Pancreas (tissue), 10 donors: ENCODE measurements at regions not wholly inside any gene's neighbourhood (a gene's known extent, or its start where the extent isn't known, plus 50 kb on each side); places are given as distances from the start of the nearest gene placed in this dataset.

Experiments used
- ATAC-seq, 4 donors: fragments of 200-7000 bp; cut with Tn5 transposase; one replicate each; pipeline versions ENCODE4 v1.8.0 to v1.9.1; 2020; ENCODE audit warnings: mild to moderate bottlenecking in 4 of 4, moderate library complexity in 4 of 4
- DNase-seq, 6 donors: peaks; one replicate each; pipeline ENCODE4 v3.0.0-alpha.2; 2020
- FAIRE-seq: peaks from 2 replicates; lab custom pipeline; 2012; peaks lifted over from hg19 to GRCh38; lab: Jason Lieb, UNC
- H3K27ac ChIP-seq, 4 donors: fragments of 200-600 bp; sonication (generic); 1 replicate in 3 of 4; 2 replicates in 1 of 4; pipeline versions ENCODE4 v1.5.0 to v1.8.0; 2020
- H3K27me3 ChIP-seq, 4 donors: fragments of 200-600 bp; one replicate each; pipeline ENCODE4 v1.8.0; 2021
- H3K36me3 ChIP-seq, 3 donors: fragments of 200-600 bp; sonication (generic) in 1 of 3; one replicate each; pipeline versions ENCODE4 v1.5.0 to v1.8.0; 2020 to 2021
- H3K4me1 ChIP-seq, 3 donors: fragments of 200-600 bp; one replicate each; pipeline ENCODE4 v1.8.0; 2021
- H3K4me3 ChIP-seq, 4 donors: fragments of 200-600 bp; sonication (generic) in 2 of 4; one replicate each; pipeline versions ENCODE4 v1.5.0 to v1.8.0; 2020 to 2021
- H3K9me3 ChIP-seq, 4 donors: fragments of 200-600 bp; one replicate each; pipeline ENCODE4 v1.8.0; 2021
- WGBS, 2 donors: extraction: QIAGEN DNeasy Blood & Tissue Kit; methylation state at CpG; one replicate each; pipeline ENCODE4 v1.1.7; 2013; 5-methylcytosine and 5-hydroxymethylcytosine counted together
- intact Hi-C, 3 donors: fragments of 100-400 bp; cut with DNase I; formaldehyde crosslinking; loops; one replicate each; pipeline versions ENCODE4 v1.11.1 to v1.14.2; 2022
- TF ChIP-seq, protein P1 (sequence below), 4 donors: fragments of 200-600 bp; sonication (generic) in 3 of 4; IDR thresholded peaks; one replicate each; pipeline versions ENCODE4 v1.5.0 to v1.8.0; 2021; ENCODE audit warnings: antibody characterized with exemption in 4 of 4
- donor health status: healthy with polysubstance abuse.
- donor health status: DM: no; HTN: no; CAD: no; lungs with moderate emphysema.
- donor health status: DM: no; HTN: no; CAD: no.
- donor health status: control.
- donor health status: control.
- donor health status: Bipolar disorder and iron deficiency.
- donor health status: DM: yes; HTN: yes; CAD: no.
- donor health status: DM: no; HTN: no; CAD: no.
- donor health status: DM: no; HTN: no; CAD: no.
- donor health status: DM: yes; HTN: yes; CAD: no.

DNA sequence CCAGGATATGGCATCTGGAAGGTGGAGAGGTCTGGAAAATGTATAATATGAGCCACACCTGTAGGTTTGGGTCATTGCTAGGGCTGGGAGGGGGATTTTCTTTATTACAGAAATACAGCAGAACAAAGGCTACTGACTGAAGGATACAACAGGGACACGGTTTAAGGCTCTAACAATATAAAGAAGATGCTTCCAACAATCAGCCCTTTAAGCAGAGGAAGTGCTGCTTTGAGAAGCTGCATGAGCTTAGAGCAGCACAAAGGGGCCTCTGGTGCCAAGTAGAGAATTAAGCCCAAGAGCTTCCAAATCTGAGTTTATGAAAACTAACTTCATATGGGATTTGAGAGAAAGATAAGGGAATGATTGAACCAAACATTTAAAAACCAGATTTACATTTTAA lies 174.5 kb upstream of the RMP24 start:
- Histone ChIP-seq H3K27me3 (peaks cover 0 to 3% (median 0%) of the 10 kb centered on the region in 4 donors), H3K4me3 (no peak overlapping the region), H3K9me3 (no peaks in the 10 kb centered on the region), H3K27ac (no peak overlapping the region), H3K36me3 (no peaks in the 10 kb centered on the region), H3K4me1 (no peaks in the 10 kb centered on the region)
- no peak for DNase-seq
- WGBS, 2 donors, result 46 to 67% methylated on average over 1 of the region's 1 CpG
- no peak for ATAC-seq
- no peak for FAIRE-seq
- intact Hi-C loops, result no loop called here
- TF ChIP-seq, protein P1, sequence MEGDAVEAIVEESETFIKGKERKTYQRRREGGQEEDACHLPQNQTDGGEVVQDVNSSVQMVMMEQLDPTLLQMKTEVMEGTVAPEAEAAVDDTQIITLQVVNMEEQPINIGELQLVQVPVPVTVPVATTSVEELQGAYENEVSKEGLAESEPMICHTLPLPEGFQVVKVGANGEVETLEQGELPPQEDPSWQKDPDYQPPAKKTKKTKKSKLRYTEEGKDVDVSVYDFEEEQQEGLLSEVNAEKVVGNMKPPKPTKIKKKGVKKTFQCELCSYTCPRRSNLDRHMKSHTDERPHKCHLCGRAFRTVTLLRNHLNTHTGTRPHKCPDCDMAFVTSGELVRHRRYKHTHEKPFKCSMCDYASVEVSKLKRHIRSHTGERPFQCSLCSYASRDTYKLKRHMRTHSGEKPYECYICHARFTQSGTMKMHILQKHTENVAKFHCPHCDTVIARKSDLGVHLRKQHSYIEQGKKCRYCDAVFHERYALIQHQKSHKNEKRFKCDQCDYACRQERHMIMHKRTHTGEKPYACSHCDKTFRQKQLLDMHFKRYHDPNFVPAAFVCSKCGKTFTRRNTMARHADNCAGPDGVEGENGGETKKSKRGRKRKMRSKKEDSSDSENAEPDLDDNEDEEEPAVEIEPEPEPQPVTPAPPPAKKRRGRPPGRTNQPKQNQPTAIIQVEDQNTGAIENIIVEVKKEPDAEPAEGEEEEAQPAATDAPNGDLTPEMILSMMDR (IDR thresholded peaks at IDR 0.05), result no peak

GRCh38 chr18:35803551-35803950 lies 168.9 kb upstream of the RMP24 start:
- H3K4me1 ChIP-seq, result no peaks in the 10 kb centered on the region
- FAIRE-seq (no peak), DNase-seq (no peak), ATAC-seq (no peak)
- no peaks in the 10 kb centered on the region for H3K36me3 ChIP-seq
- TF ChIP-seq, protein P1 (IDR thresholded peaks at IDR 0.05), result no peak
- no peaks in the 10 kb centered on the region for H3K9me3 ChIP-seq
- no peak overlapping the region for H3K27ac ChIP-seq
- H3K4me3 ChIP-seq, result no peak overlapping the region
- intact Hi-C loops, result no loop called here
- peaks cover 0 to 6% (median 0%) of the 10 kb centered on the region in 4 donors for H3K27me3 ChIP-seq
- 42 to 58% methylated on average over 1 of the region's 1 CpG for WGBS, 2 donors

DNA sequence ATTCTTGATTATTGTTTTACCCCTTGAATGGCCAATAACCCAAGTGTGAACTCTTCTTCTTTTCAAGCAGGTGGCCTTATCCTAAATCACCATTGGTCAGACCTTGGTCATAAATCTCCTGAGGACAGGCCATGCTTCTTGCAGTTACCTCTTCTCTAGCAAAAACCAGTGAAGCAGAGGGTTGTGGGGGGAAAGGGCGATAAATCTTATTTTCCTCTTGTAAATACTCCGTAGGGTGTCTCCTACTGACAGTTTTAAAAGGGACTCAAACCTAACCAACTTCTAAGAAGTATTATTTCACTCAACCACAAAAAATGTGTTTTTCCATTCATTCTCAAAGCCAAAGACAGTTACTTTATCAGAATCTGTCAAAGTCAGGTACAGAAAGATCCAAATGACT lies 168.1 kb upstream of the RMP24 start:
- H3K9me3 ChIP-seq, result no peaks in the 10 kb centered on the region
- no peak overlapping the region for H3K27ac ChIP-seq
- H3K4me1 ChIP-seq, result no peaks in the 10 kb centered on the region
- H3K36me3 ChIP-seq, result no peaks in the 10 kb centered on the region
- H3K4me3 ChIP-seq, result no peak overlapping the region
- intact Hi-C loops, result no loop called here
- DNase-seq, result no peak
- ATAC-seq, result no peak
- TF ChIP-seq, protein P1 (IDR thresholded peaks at IDR 0.05), result no peak
- 70 to 82% methylated on average over 2 of the region's 2 CpGs for WGBS, 2 donors
- no peak for FAIRE-seq
- peaks cover 0 to 6% (median 0%) of the 10 kb centered on the region in 4 donors for H3K27me3 ChIP-seq

- intact Hi-C loops, result no loop called here
- peak in 1 of 6 donors; percentile 12 for DNase-seq
- Histone ChIP-seq H3K27me3 (peaks cover 0 to 3% (median 0%) of the 10 kb centered on the region in 4 donors), H3K4me1 (no peaks in the 10 kb centered on the region), H3K4me3 (no peak overlapping the region), H3K27ac (no peak overlapping the region), H3K9me3 (no peaks in the 10 kb centered on the region), H3K36me3 (no peaks in the 10 kb centered on the region)
- no peak for FAIRE-seq
- no peak for ATAC-seq
- WGBS, 2 donors, result 31 to 38% methylated on average over 2 of the region's 2 CpGs
- TF ChIP-seq, protein P1 (IDR thresholded peaks at IDR 0.05), result no peak
Measured at GRCh38 chr18:35807811-35808335, 164.6 kb upstream of the RMP24 start.

DNA sequence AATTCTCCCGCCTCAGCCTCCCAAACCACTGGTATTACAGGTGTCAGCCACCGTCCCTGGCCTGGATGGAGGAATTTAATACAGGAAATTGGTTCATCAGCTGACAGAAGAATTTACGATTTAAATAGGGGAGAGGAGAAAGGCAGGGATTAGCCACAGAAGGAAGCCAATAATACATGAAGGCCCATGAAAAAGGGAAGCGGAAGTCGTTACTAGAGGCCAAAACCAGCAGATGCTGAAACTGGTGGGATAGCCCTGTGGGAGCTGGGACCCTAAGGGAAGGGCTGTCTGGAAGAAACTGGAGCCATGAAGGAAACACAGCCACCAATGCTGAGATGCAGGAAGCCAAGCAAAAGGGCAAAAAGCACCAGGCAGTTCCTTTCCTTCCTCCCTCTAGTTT lies 163.7 kb upstream of the RMP24 start:
- TF ChIP-seq, protein P1 (IDR thresholded peaks at IDR 0.05), result no peak
- no peaks in the 10 kb centered on the region for H3K36me3 ChIP-seq
- H3K27me3 ChIP-seq, result peaks cover 0 to 3% (median 0%) of the 10 kb centered on the region in 4 donors
- no peaks in the 10 kb centered on the region for H3K4me1 ChIP-seq
- DNase-seq, result no peak
- 71 to 74% methylated on average over 5 of the region's 5 CpGs for WGBS, 2 donors
- intact Hi-C loops, result no loop called here
- no peaks in the 10 kb centered on the region for H3K9me3 ChIP-seq
- FAIRE-seq, result no peak
- H3K27ac ChIP-seq, result no peak overlapping the region
- no peak overlapping the region for H3K4me3 ChIP-seq
- ATAC-seq, result no peak
